Ishikawa (cell line): ENCODE measurements at regions not wholly inside any gene's neighbourhood (a gene's known extent, or its start where the extent isn't known, plus 50 kb on each side); places are given as distances from the start of the nearest gene placed in this dataset.

ENCODE experiments used
- CEBPB ChIP-seq: IDR thresholded peaks from 2 replicates; pipeline ENCODE4 v1.6.1; 2012
- EGR1 ChIP-seq: IDR thresholded peaks from 2 replicates; pipeline ENCODE4 v1.6.1; 2012
- EP300 ChIP-seq: IDR thresholded peaks from 2 replicates; pipeline ENCODE4 v1.6.1; 2012; ENCODE audit warnings: borderline replicate concordance
- FOXM1 ChIP-seq: IDR thresholded peaks from 2 replicates; pipeline ENCODE4 v1.6.1; 2012; ENCODE audit warnings: low read depth, borderline replicate concordance
- NFIC ChIP-seq: IDR thresholded peaks from 2 replicates; pipeline ENCODE4 v1.6.1; 2012
- TAF1 ChIP-seq: IDR thresholded peaks from 2 replicates; pipeline ENCODE4 v1.6.1; 2012; ENCODE audit warnings: low read depth, mild to moderate bottlenecking
- TCF12 ChIP-seq: IDR thresholded peaks from 2 replicates; pipeline ENCODE4 v1.6.1; 2012; ENCODE audit warnings: low read depth
- TEAD4 ChIP-seq: IDR thresholded peaks from 2 replicates; pipeline ENCODE4 v1.6.1; 2012
- YY1 ChIP-seq: IDR thresholded peaks from 2 replicates; pipeline ENCODE4 v1.6.1; 2012; ENCODE audit warnings: low read depth
- ZBTB7A ChIP-seq: IDR thresholded peaks from 2 replicates; pipeline ENCODE4 v1.6.1; 2012; ENCODE audit warnings: low read depth
- TF ChIP-seq, protein P1 (sequence below): IDR thresholded peaks from 2 replicates; pipeline ENCODE4 v1.6.1; 2012
- TF ChIP-seq, protein P2 (sequence below): IDR thresholded peaks from 2 replicates; pipeline ENCODE4 v1.6.1; 2012; ENCODE audit warnings: low read depth, mild to moderate bottlenecking

DNA sequence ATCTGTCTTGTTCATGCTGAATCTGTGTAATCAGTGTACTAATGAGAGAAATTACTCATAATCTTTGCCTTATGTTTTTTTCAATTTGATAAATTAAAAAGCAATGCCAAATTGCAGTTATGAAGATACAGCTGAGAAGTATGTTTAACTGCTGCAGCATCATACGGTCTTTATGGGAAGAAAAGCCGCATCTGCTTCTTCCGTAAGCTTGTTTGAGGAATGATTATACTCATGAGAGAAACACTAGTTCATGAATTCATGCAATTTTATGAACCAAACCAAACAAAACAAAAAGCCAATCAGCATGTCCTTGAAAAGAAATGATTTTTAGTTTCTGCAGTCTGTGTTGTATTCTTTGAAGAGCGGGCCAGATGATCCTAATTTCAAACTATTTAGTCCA, 275.9 kb upstream of the ARHGEF26 start:
- TF ChIP-seq FOXM1 (no peak), EGR1 (no peak), YY1 (no peak), CEBPB (no peak), TCF12 (no peak), TEAD4 (no peak), EP300 (no peak), NFIC (no peak), TAF1 (no peak), ZBTB7A (no peak)
- TF ChIP-seq, protein P1, sequence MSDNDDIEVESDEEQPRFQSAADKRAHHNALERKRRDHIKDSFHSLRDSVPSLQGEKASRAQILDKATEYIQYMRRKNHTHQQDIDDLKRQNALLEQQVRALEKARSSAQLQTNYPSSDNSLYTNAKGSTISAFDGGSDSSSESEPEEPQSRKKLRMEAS = no peak
- TF ChIP-seq, protein P2, sequence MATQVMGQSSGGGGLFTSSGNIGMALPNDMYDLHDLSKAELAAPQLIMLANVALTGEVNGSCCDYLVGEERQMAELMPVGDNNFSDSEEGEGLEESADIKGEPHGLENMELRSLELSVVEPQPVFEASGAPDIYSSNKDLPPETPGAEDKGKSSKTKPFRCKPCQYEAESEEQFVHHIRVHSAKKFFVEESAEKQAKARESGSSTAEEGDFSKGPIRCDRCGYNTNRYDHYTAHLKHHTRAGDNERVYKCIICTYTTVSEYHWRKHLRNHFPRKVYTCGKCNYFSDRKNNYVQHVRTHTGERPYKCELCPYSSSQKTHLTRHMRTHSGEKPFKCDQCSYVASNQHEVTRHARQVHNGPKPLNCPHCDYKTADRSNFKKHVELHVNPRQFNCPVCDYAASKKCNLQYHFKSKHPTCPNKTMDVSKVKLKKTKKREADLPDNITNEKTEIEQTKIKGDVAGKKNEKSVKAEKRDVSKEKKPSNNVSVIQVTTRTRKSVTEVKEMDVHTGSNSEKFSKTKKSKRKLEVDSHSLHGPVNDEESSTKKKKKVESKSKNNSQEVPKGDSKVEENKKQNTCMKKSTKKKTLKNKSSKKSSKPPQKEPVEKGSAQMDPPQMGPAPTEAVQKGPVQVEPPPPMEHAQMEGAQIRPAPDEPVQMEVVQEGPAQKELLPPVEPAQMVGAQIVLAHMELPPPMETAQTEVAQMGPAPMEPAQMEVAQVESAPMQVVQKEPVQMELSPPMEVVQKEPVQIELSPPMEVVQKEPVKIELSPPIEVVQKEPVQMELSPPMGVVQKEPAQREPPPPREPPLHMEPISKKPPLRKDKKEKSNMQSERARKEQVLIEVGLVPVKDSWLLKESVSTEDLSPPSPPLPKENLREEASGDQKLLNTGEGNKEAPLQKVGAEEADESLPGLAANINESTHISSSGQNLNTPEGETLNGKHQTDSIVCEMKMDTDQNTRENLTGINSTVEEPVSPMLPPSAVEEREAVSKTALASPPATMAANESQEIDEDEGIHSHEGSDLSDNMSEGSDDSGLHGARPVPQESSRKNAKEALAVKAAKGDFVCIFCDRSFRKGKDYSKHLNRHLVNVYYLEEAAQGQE = no peak
